HepG2 (cell line): ENCODE measurements at regions not wholly inside any gene's neighbourhood (a gene's known extent, or its start where the extent isn't known, plus 50 kb on each side); places are given as distances from the start of the nearest gene placed in this dataset.

Source experiments
- CENPT ChIP-seq: sonication (generic); formaldehyde crosslinking; IDR thresholded peaks from 2 replicates; pipeline ENCODE4 v1.8.0; 2022; ENCODE audit warnings: low read depth, mild to moderate bottlenecking, moderate library complexity, missing genetic modification reagents
- FOXJ3 ChIP-seq: sonication (generic); formaldehyde crosslinking; IDR thresholded peaks from 2 replicates; pipeline ENCODE4 v1.4.0; 2020; ENCODE audit warnings: missing genetic modification reagents, mild to moderate bottlenecking, borderline replicate concordance
- JUNB ChIP-seq: sonication (generic); formaldehyde crosslinking; IDR thresholded peaks from 2 replicates; pipeline ENCODE4 v1.8.0; 2022; ENCODE audit warnings: missing genetic modification reagents, mild to moderate bottlenecking, borderline replicate concordance
- KAT7 ChIP-seq: IDR thresholded peaks from 2 replicates; pipeline ENCODE4 v1.6.1; 2018; ENCODE audit warnings: borderline replicate concordance, missing compliant biosample characterization
- KIAA2018 ChIP-seq: sonication (generic); formaldehyde crosslinking; IDR thresholded peaks from 2 replicates; pipeline ENCODE4 v1.5.0; 2020; ENCODE audit warnings: mild to moderate bottlenecking, missing genetic modification reagents, borderline replicate concordance
- KMT2B ChIP-seq: IDR thresholded peaks from 2 replicates; pipeline ENCODE4 v1.6.1; 2016; ENCODE audit warnings: missing genetic modification reagents, missing compliant biosample characterization
- MEF2D ChIP-seq: sonication (generic); formaldehyde crosslinking; IDR thresholded peaks from 2 replicates; pipeline ENCODE4 v1.5.1; 2020; ENCODE audit warnings: mild to moderate bottlenecking, missing genetic modification reagents
- NCOA5 ChIP-seq: sonication (generic); formaldehyde crosslinking; IDR thresholded peaks from 2 replicates; pipeline ENCODE4 v1.4.0; 2020; ENCODE audit warnings: missing genetic modification reagents
- NFE2L2 ChIP-seq: fragments of 150-350 bp; IDR thresholded peaks from 2 replicates; pipeline ENCODE4 v1.6.1; 2014; ENCODE audit warnings: low read length
- SALL2 ChIP-seq: sonication (generic); formaldehyde crosslinking; IDR thresholded peaks from 2 replicates; pipeline ENCODE4 v1.8.1; 2023; ENCODE audit warnings: mild to moderate bottlenecking, missing genetic modification reagents, inconsistent platforms
- ZFP62 ChIP-seq: sonication (generic); formaldehyde crosslinking; IDR thresholded peaks from 2 replicates; pipeline ENCODE4 v1.4.0; 2020; ENCODE audit warnings: missing genetic modification reagents
- ZNF18 ChIP-seq: sonication (generic); formaldehyde crosslinking; IDR thresholded peaks from 2 replicates; pipeline ENCODE4 v1.8.0; 2022; ENCODE audit warnings: mild to moderate bottlenecking, missing genetic modification reagents; ENCODE audit not compliant: insufficient replicate concordance
- ZNF383 ChIP-seq: sonication (generic); formaldehyde crosslinking; IDR thresholded peaks from 2 replicates; pipeline ENCODE4 v1.4.0; 2020; ENCODE audit warnings: missing genetic modification reagents, mild to moderate bottlenecking, borderline replicate concordance
- ZNF496 ChIP-seq: sonication (generic); formaldehyde crosslinking; IDR thresholded peaks from 2 replicates; pipeline ENCODE4 v1.8.1; 2023; ENCODE audit warnings: mild to moderate bottlenecking, moderate library complexity, missing genetic modification reagents; ENCODE audit not compliant: insufficient replicate concordance
- ZNF720 ChIP-seq: sonication (generic); formaldehyde crosslinking; IDR thresholded peaks from 2 replicates; pipeline ENCODE4 v1.4.0; 2020; ENCODE audit warnings: missing genetic modification reagents
- ZSCAN30 ChIP-seq: sonication (generic); formaldehyde crosslinking; IDR thresholded peaks from 2 replicates; pipeline ENCODE4 v1.5.0; 2020; ENCODE audit warnings: mild to moderate bottlenecking, missing genetic modification reagents
- TF ChIP-seq, protein P1 (sequence below): sonication (generic); formaldehyde crosslinking; IDR thresholded peaks from 2 replicates; pipeline ENCODE4 v1.5.1; 2020; ENCODE audit warnings: mild to moderate bottlenecking, missing genetic modification reagents, moderate library complexity

DNA sequence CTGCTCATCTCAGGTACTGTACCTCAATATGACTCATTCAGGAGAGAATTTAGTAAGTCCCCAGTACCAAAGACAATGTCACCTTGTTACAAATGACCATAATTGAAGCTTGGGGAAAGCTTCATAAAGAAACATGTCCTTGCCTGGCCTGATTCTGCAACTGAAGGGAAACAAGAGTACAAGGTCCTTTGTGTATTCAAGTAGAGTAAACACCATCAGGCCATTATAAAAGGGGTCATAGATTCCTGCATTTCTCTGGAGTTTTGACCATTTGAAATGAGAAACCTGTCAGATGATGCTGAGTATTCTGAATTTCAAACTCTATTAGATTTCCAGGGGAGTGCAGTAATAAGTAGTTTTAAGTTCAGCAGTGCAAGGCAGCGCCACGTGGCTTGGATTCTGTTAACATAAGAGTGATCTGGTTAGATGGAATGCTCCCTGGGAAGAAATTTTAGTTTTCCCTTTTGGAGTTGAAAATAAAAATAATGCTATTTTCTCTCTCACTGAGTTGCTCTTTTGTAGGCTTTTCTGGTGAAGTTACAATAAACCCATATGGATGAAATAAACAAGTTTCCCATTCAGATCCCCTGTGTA is 1054.3 kb downstream of the EPHA7 start (continued):
- TF ChIP-seq, protein P1, sequence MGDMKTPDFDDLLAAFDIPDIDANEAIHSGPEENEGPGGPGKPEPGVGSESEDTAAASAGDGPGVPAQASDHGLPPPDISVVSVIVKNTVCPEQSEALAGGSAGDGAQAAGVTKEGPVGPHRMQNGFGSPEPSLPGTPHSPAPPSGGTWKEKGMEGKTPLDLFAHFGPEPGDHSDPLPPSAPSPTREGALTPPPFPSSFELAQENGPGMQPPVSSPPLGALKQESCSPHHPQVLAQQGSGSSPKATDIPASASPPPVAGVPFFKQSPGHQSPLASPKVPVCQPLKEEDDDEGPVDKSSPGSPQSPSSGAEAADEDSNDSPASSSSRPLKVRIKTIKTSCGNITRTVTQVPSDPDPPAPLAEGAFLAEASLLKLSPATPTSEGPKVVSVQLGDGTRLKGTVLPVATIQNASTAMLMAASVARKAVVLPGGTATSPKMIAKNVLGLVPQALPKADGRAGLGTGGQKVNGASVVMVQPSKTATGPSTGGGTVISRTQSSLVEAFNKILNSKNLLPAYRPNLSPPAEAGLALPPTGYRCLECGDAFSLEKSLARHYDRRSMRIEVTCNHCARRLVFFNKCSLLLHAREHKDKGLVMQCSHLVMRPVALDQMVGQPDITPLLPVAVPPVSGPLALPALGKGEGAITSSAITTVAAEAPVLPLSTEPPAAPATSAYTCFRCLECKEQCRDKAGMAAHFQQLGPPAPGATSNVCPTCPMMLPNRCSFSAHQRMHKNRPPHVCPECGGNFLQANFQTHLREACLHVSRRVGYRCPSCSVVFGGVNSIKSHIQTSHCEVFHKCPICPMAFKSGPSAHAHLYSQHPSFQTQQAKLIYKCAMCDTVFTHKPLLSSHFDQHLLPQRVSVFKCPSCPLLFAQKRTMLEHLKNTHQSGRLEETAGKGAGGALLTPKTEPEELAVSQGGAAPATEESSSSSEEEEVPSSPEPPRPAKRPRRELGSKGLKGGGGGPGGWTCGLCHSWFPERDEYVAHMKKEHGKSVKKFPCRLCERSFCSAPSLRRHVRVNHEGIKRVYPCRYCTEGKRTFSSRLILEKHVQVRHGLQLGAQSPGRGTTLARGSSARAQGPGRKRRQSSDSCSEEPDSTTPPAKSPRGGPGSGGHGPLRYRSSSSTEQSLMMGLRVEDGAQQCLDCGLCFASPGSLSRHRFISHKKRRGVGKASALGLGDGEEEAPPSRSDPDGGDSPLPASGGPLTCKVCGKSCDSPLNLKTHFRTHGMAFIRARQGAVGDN (CRISPR knock-in tag): no peak
- TF ChIP-seq KAT7: no peak
- TF ChIP-seq NFE2L2: no peak
- TF ChIP-seq KIAA2018 (CRISPR knock-in tag): no peak
- TF ChIP-seq ZNF720: no peak
- TF ChIP-seq ZNF18: no peak
- TF ChIP-seq MEF2D (CRISPR knock-in tag): no peak
- TF ChIP-seq CENPT (CRISPR knock-in tag): no peak
- no peak for TF ChIP-seq ZNF383 (CRISPR knock-in tag)
- no peak for TF ChIP-seq NCOA5 (CRISPR knock-in tag)
- TF ChIP-seq KMT2B: no peak
- no peak for TF ChIP-seq ZSCAN30
- no peak for TF ChIP-seq ZFP62 (CRISPR knock-in tag)
- TF ChIP-seq JUNB (CRISPR knock-in tag): peak; percentile 40; the same call in 1 of the 2 replicates
- TF ChIP-seq FOXJ3 (CRISPR knock-in tag): peak; percentile 88; the same call in 1 of the 2 replicates
- no peak for TF ChIP-seq ZNF496 (CRISPR knock-in tag)
- TF ChIP-seq SALL2 (CRISPR knock-in tag): no peak
